HEK293T (cell line): ENCODE measurements at regions not wholly inside any gene's neighbourhood (a gene's known extent, or its start where the extent isn't known, plus 50 kb on each side); places are given as distances from the start of the nearest gene placed in this dataset.

ENCODE experiments used
- BHLHE40 ChIP-seq: fragments of 450-650 bp; IDR thresholded peaks from 2 replicates; pipeline ENCODE4 v1.6.1; 2016; ENCODE audit warnings: mild to moderate bottlenecking, moderate library complexity, borderline replicate concordance
- CTBP1 ChIP-seq: fragments of 450-650 bp; IDR thresholded peaks from 2 replicates; pipeline ENCODE4 v1.6.1; 2016; ENCODE audit warnings: borderline replicate concordance
- ELF4 ChIP-seq: fragments of 450-650 bp; IDR thresholded peaks from 2 replicates; pipeline ENCODE4 v1.6.1; 2017; ENCODE audit warnings: antibody characterized with exemption
- FOXA1 ChIP-seq: fragments of 450-650 bp; IDR thresholded peaks from 2 replicates; pipeline ENCODE4 v1.6.1; 2016; ENCODE audit warnings: mild to moderate bottlenecking
- FOXK2 ChIP-seq: fragments of 450-650 bp; IDR thresholded peaks from 2 replicates; pipeline ENCODE4 v1.6.1; 2016; ENCODE audit warnings: mild to moderate bottlenecking
- FOXM1 ChIP-seq: fragments of 450-650 bp; IDR thresholded peaks from 2 replicates; pipeline ENCODE4 v1.6.1; 2017; ENCODE audit warnings: mild to moderate bottlenecking, borderline replicate concordance
- L3MBTL2 ChIP-seq: fragments of 450-650 bp; conservative IDR thresholded peaks from 2 replicates; pipeline ENCODE4 v1.6.1; 2016; ENCODE audit warnings: mild to moderate bottlenecking
- LEF1 ChIP-seq: fragments of 450-650 bp; IDR thresholded peaks from 2 replicates; pipeline ENCODE4 v1.6.1; 2017; ENCODE audit warnings: mild to moderate bottlenecking, borderline replicate concordance
- NFRKB ChIP-seq: fragments of 450-650 bp; IDR thresholded peaks from 2 replicates; pipeline ENCODE4 v1.6.1; 2016; ENCODE audit warnings: mild to moderate bottlenecking, moderate library complexity
- PKNOX1 ChIP-seq: fragments of 450-650 bp; IDR thresholded peaks from 2 replicates; pipeline ENCODE4 v1.6.1; 2016
- SP1 ChIP-seq: fragments of 450-650 bp; IDR thresholded peaks from 2 replicates; pipeline ENCODE4 v1.6.1; 2017
- SUZ12 ChIP-seq: fragments of 450-650 bp; IDR thresholded peaks from 2 replicates; pipeline ENCODE4 v1.6.1; 2016; ENCODE audit warnings: mild to moderate bottlenecking
- TARDBP ChIP-seq: fragments of 450-650 bp; IDR thresholded peaks from 2 replicates; pipeline ENCODE4 v1.6.1; 2016
- ZNF384 ChIP-seq: fragments of 450-650 bp; IDR thresholded peaks from 2 replicates; pipeline ENCODE4 v1.6.1; 2016

- TF ChIP-seq FOXA1 (no peak), SP1 (no peak), SUZ12 (no peak), NFRKB (no peak), BHLHE40 (no peak), FOXK2 (no peak), FOXM1 (no peak), PKNOX1 (no peak), TARDBP (no peak), CTBP1 (no peak), LEF1 (no peak), ELF4 (no peak), L3MBTL2 (no peak), ZNF384 (no peak)
Measured at GRCh38 chr1:79708646-79709265, 702.2 kb upstream of the ADGRL4 start.
